ENCODE measurements at regions not wholly inside any gene's neighbourhood (a gene's known extent, or its start where the extent isn't known, plus 50 kb on each side); places are given as distances from the start of the nearest gene placed in this dataset.

DNA sequence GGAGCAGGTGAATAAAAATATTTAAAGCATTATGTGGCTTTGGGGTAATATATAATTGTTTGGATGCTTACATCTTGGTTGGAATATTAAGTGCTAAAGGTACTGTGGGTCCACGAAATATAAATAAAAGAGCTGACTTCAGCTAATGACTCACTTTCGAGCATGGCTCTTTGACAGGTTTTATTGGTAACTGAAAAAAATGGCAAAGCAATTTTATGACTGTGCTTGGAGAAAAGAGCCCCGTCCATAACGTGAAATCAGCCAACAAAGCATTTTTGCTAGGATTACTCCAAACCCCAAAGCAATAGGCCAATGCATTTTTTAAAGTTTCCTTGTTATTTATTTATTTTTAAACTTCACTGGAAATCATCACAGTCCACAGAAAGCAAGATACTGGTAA, 397.2 kb upstream of the CDH19 start:
- no peaks in the 10 kb centered on the region for H3K27me3 Mint-ChIP-seq
- no peak overlapping the region for H3K4me3 Mint-ChIP-seq
- TF ChIP-seq, protein P1, sequence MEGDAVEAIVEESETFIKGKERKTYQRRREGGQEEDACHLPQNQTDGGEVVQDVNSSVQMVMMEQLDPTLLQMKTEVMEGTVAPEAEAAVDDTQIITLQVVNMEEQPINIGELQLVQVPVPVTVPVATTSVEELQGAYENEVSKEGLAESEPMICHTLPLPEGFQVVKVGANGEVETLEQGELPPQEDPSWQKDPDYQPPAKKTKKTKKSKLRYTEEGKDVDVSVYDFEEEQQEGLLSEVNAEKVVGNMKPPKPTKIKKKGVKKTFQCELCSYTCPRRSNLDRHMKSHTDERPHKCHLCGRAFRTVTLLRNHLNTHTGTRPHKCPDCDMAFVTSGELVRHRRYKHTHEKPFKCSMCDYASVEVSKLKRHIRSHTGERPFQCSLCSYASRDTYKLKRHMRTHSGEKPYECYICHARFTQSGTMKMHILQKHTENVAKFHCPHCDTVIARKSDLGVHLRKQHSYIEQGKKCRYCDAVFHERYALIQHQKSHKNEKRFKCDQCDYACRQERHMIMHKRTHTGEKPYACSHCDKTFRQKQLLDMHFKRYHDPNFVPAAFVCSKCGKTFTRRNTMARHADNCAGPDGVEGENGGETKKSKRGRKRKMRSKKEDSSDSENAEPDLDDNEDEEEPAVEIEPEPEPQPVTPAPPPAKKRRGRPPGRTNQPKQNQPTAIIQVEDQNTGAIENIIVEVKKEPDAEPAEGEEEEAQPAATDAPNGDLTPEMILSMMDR (conservative IDR thresholded peaks at IDR 0.05) = no peak
- no peak for DNase-seq (ENCODE audit: extremely low spot score, unreplicated experiment)
- H3K9me3 Mint-ChIP-seq = no peaks in the 10 kb centered on the region
- no peak overlapping the region for H3K27ac Mint-ChIP-seq
- no peaks in the 10 kb centered on the region for H3K4me1 Mint-ChIP-seq (ENCODE audit: unreplicated experiment)
- H3K36me3 Mint-ChIP-seq = no peaks in the 10 kb centered on the region

DNA sequence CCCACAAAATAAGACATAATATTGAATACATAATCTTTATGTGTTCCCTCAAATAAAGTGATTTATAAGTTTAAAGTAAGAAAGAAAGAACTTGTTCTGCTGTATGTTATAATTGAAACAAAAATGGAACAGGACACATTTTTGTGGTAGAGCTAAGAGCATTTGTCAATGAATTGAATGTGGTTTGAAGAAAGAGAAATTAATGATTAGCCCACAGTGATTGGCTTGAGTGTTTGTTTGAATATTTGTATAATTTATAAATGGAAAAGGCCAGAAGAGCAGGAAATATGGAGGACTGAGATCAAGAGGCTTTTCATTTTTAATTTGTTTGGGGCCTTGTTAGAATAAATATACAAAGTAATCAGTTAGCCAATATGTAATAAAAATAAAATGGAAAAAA, 395.1 kb upstream of the CDH19 start:
- Mint-ChIP-seq H3K27ac (no peak overlapping the region), H3K36me3 (no peaks in the 10 kb centered on the region), H3K27me3 (no peaks in the 10 kb centered on the region), H3K4me3 (no peak overlapping the region), H3K4me1 (ENCODE audit: unreplicated experiment) (no peaks in the 10 kb centered on the region), H3K9me3 (no peaks in the 10 kb centered on the region)
- DNase-seq (ENCODE audit: extremely low spot score, unreplicated experiment) = no peak
- TF ChIP-seq, protein P1 (conservative IDR thresholded peaks at IDR 0.05) = no peak

DNA sequence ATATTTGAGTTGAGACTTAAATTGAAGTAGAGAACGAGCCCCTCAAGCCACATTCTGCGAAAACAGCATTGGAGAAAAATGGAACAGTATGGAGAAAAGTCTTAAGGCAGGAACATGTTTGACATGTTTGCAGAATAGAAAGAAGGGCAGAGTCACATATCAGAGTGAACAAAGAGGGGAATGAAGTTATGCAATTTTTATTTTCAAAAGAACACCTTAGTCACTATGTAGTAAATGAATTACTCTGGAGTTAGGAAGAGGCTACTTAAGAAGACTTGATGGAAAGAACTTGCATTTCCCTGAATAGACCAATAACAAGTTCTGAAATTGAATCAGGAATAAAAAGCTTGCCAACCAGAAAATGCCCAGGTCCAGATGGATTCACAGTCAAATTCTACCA, 391.4 kb upstream of the CDH19 start:
- no peak for DNase-seq (ENCODE audit: extremely low spot score, unreplicated experiment)
- Mint-ChIP-seq H3K27me3 (no peaks in the 10 kb centered on the region), H3K27ac (no peak overlapping the region), H3K4me3 (no peak overlapping the region), H3K4me1 (ENCODE audit: unreplicated experiment) (no peaks in the 10 kb centered on the region), H3K36me3 (no peaks in the 10 kb centered on the region), H3K9me3 (no peaks in the 10 kb centered on the region)
- TF ChIP-seq, protein P1 (conservative IDR thresholded peaks at IDR 0.05) = no peak

DNA sequence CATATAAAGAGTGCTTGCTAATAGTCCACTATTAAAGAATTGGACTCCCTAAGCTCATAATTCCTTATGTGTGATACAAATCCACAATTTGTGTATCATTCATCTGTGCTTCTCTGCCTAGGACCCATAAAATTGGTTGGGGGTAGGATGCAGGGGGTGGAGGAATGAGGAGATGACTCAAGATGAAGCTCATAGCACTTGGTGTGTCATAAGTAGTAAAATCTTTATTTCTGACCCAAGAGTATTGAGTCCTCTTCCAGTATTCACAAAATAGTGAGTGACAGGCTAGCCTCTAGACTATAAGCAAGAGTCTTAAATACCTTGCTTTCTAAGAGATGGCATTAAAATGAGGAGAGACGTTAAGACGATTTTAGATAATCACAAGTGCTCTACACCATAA, 390.9 kb upstream of the CDH19 start:
- Mint-ChIP-seq H3K36me3 (no peaks in the 10 kb centered on the region), H3K4me3 (no peak overlapping the region), H3K27me3 (no peaks in the 10 kb centered on the region), H3K9me3 (no peaks in the 10 kb centered on the region), H3K4me1 (ENCODE audit: unreplicated experiment) (no peaks in the 10 kb centered on the region), H3K27ac (no peak overlapping the region)
- TF ChIP-seq, protein P1 (conservative IDR thresholded peaks at IDR 0.05) = no peak
- no peak for DNase-seq (ENCODE audit: extremely low spot score, unreplicated experiment)

DNA sequence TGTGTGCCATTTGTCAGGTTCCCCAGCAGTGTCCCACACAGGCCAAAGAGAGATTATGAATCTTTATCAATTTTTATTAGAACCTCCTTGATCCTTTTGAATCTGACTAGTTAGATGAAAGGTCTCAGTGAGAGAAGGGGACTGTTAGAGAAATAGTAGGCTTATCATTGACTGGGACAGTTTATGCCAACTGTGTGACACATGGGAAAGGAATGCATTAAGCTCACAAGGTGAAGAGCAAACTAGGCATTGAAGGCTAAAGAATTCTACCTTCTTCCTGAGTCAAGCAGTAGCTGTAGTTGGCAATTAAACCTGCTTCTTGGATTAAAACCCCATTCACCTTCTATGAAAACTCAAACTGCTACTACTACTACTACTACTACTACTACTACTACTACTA, 389.6 kb upstream of the CDH19 start:
- no peak overlapping the region for H3K27ac Mint-ChIP-seq
- H3K27me3 Mint-ChIP-seq = no peaks in the 10 kb centered on the region
- no peak for DNase-seq (ENCODE audit: extremely low spot score, unreplicated experiment)
- H3K9me3 Mint-ChIP-seq = no peaks in the 10 kb centered on the region
- H3K4me1 Mint-ChIP-seq (ENCODE audit: unreplicated experiment) = no peaks in the 10 kb centered on the region
- H3K36me3 Mint-ChIP-seq = no peaks in the 10 kb centered on the region
- H3K4me3 Mint-ChIP-seq = no peak overlapping the region
- TF ChIP-seq, protein P1 (conservative IDR thresholded peaks at IDR 0.05) = no peak

DNA sequence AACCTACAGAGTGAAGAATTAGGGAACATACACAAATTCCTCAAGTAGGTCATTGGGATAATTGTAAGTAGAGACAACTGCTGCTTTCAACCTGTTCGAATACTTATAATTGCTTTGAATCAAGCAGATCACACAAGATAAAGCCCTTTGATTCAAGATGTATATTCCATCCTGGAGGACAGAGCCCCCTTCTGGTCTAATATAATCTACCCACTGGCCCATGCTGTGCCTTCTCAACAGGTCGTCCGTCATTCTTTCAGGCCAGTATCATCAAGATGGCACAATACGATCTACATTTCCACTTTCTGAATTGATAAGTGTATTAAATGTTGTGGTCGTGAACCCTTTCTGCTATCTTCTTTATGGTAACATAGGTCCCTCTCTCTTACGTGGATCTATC, 387.0 kb upstream of the CDH19 start:
- H3K4me1 Mint-ChIP-seq (ENCODE audit: unreplicated experiment) = no peaks in the 10 kb centered on the region
- H3K27me3 Mint-ChIP-seq = no peaks in the 10 kb centered on the region
- no peak for DNase-seq (ENCODE audit: extremely low spot score, unreplicated experiment)
- TF ChIP-seq, protein P1 (conservative IDR thresholded peaks at IDR 0.05) = no peak
- H3K36me3 Mint-ChIP-seq = no peaks in the 10 kb centered on the region
- H3K4me3 Mint-ChIP-seq = no peak overlapping the region
- H3K27ac Mint-ChIP-seq = no peak overlapping the region
- H3K9me3 Mint-ChIP-seq = no peaks in the 10 kb centered on the region
